D721Med (cell line): ENCODE measurements at regions not wholly inside any gene's neighbourhood (a gene's known extent, or its start where the extent isn't known, plus 50 kb on each side); places are given as distances from the start of the nearest gene placed in this dataset.
"Not testable (repeated sequence)": the region's sequence is repeated elsewhere in the genome, so short reads cannot be mapped to it uniquely, and the experiment has no call there.

ENCODE experiments used
- DNase-seq: peaks from one replicate; pipeline ENCODE4 v3.0.0; 2011; ENCODE audit warnings: low spot score; ENCODE audit not compliant: insufficient read length
- FAIRE-seq: peaks from 2 replicates; lab custom pipeline; 2011; peaks lifted over from hg19 to GRCh38; lab: Jason Lieb, UNC
- TF ChIP-seq, protein P1 (sequence below): IDR thresholded peaks from 2 replicates; pipeline ENCODE4 v1.5.1; 2012; ENCODE audit warnings: mild to moderate bottlenecking, control low read depth; ENCODE audit not compliant: insufficient read depth; ENCODE audit errors: missing control alignments

DNA sequence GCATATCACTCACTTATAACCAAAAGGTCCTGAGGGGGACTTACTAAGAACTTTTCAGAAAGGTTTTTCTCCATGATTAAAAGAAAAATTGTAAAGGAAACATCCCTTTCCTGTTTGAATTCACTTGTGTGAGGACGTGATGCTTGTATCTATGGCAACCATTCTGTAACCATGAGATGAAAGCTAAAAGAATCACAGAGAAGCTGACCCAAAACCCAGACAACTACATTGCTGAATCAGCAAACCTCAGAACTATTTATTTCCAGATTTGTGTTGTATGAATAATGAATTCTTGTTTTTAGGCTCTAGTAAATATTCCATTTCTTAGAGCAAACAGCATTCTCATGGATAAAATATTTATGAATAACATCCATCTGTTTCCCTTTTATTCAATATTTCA, 91.2 kb downstream of the RCHY1 start:
- no peak for FAIRE-seq
- DNase-seq: no peak
- TF ChIP-seq, protein P1, sequence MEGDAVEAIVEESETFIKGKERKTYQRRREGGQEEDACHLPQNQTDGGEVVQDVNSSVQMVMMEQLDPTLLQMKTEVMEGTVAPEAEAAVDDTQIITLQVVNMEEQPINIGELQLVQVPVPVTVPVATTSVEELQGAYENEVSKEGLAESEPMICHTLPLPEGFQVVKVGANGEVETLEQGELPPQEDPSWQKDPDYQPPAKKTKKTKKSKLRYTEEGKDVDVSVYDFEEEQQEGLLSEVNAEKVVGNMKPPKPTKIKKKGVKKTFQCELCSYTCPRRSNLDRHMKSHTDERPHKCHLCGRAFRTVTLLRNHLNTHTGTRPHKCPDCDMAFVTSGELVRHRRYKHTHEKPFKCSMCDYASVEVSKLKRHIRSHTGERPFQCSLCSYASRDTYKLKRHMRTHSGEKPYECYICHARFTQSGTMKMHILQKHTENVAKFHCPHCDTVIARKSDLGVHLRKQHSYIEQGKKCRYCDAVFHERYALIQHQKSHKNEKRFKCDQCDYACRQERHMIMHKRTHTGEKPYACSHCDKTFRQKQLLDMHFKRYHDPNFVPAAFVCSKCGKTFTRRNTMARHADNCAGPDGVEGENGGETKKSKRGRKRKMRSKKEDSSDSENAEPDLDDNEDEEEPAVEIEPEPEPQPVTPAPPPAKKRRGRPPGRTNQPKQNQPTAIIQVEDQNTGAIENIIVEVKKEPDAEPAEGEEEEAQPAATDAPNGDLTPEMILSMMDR: no peak

DNA sequence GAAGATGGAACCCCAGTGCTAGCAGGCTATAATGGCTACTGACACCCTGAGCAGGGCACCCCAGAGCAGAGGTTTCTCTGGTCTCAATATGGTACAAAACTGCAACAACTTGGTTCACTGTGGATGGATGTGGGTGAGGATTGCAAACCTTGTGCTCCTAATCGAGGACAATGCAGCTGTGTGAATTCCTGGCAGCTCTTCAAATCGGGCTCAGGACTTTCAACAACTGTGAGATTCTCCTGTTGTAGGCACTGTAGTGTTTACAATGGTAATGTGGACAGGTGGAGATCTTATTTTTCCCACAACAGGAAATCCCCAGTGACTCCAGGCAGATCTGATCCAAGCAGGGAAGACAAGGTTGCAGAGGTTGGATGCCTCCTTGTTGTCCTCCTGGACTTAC, 101.5 kb downstream of the RCHY1 start:
- DNase-seq: no peak
- no peak for FAIRE-seq
- TF ChIP-seq, protein P1: no peak

DNA sequence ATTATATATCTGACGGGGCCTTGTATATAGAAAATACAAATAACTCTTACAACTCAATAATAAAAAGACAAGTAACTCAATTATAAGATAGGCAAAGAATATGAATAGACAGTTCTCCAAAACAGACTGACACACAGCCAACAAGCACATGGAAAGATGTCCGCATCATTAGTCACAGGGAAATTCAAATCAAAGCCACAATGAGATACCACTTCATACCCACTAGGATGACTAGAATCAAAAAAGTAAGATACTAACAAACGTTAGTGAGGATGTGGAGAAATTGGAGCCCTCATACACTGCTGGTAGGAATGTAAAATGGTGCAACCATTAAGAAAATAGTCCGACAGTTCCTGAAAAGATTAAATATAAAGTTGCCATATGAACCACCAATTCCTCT, 115.7 kb downstream of the RCHY1 start:
- FAIRE-seq: no peak
- DNase-seq: no peak
- TF ChIP-seq, protein P1: no peak

DNA sequence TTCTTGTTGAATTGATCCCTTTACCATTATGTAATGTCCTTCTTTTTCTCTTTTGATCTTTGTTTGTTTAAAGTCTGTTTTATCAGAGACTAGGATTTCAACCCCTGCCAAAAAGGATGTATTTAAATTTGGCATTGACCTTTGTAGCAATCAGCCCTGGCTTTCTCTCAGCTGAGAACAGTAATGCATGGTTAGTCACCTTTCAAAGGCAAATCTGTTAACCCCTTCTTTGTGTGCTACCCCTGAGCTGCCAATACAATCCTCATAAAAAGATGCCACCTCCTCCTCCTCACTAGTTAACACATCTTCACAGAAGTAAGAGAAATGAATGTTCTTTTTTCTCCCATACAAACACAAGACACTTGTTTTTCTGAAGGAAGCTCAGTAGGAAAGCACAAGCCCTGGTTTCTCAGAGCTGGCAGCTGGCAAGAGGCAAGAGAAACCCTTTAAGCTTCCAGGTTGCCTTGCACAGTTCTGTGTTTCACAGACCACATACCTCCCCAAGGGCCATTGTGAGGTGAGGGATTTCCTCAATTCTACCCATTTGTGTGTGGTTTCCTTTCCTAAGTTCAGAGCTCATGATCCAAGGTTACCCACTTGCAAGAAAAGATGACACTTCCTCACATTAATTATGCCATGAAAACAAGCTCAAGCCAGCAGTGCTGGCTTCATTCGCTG, 122.6 kb downstream of the RCHY1 start:
- no peak for FAIRE-seq
- no peak for DNase-seq
- TF ChIP-seq, protein P1: no peak

DNA sequence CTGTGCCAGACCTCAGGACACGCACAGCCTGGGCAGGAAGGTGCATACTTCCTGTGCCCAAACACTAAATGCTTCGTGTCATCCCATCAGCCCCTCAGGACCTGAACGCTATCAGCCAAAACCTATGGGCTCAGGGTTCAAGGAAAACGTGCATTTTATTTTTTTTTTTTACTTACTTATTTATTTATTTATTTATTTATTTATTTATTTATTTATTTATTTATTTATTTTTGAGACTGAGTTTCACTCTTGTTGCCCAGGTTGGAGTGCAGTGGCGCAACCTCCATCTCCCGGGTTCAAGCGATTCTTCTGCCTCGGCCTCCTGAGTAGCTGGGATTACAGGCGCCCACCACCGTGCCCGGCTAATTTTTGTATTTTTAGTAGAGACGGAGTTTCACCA, 127.8 kb downstream of the RCHY1 start:
- FAIRE-seq, DNase-seq: not testable (repeated sequence)

DNA sequence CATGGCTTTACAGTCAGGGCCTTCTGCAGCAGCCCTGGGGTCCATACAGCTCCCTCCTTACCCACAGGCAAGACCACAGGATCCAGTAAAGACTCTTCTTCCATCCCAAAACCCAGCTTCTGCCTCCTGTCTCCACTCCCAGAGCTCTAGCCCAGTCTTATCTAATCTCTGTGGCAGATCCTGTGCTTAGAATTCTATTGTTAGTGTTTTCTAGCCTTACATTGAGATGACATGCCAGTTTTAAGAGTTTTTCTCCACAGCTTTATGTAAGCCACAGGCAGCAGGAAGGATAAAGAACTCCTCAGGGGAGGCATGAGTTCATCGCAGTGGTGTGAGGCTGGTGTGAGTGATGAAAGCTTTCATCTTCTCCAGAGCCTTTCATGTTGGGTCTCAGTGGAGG, 129.1 kb downstream of the RCHY1 start:
- DNase-seq (no peak), FAIRE-seq (no peak)
- TF ChIP-seq, protein P1: no peak

DNA sequence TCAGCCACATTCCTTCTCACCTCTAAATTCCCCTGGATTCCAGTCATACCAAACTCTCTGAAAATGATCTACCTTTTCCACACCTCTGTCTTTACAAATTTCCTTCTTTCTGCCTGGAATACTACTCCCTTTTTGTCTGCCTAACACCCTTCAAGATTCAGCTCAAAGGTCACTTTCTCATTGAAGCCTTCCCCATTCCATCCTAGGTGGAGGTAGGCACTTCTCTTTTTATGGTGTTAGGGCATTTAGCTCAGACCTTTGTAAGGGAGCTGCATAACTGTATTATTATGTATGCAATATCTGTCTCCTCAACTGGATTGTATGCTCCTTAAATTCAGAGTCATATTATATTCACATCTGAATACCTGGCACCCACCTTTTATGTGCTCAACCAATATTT, 137.7 kb downstream of the RCHY1 start:
- FAIRE-seq (no peak), DNase-seq (no peak)
- TF ChIP-seq, protein P1: no peak
